ENCODE measurements at regions not wholly inside any gene's neighbourhood (a gene's known extent, or its start where the extent isn't known, plus 50 kb on each side); places are given as distances from the start of the nearest gene placed in this dataset.

- TF ChIP-seq CTCF (IDR thresholded peaks at IDR 0.05), result no peak
- peaks cover 9% of the 10 kb centered on the region for H3K36me3 Mint-ChIP-seq (ENCODE audit: low read depth)
- no peaks in the 10 kb centered on the region for H3K4me1 Mint-ChIP-seq (ENCODE audit: low read depth)
- H3K27ac Mint-ChIP-seq (ENCODE audit: unreplicated experiment), result no peak overlapping the region
- no peak overlapping the region for H3K4me3 Mint-ChIP-seq (ENCODE audit: unreplicated experiment)
- no peaks in the 10 kb centered on the region for H3K27me3 Mint-ChIP-seq (ENCODE audit: low read depth)
- peaks cover 39% of the 10 kb centered on the region for H3K9me3 Mint-ChIP-seq (ENCODE audit: low read depth)
- no peak for DNase-seq (ENCODE audit: low spot score)
Measured at GRCh38 chr13:63010072-63010658, 1594.5 kb upstream of the PCDH20 start.

GRCh38 chr13:63005625-63006024 is 1590.0 kb upstream of the PCDH20 start:
- H3K4me1 Mint-ChIP-seq (ENCODE audit: low read depth), result no peaks in the 10 kb centered on the region
- peaks cover 10% of the 10 kb centered on the region for H3K36me3 Mint-ChIP-seq (ENCODE audit: low read depth)
- DNase-seq (ENCODE audit: low spot score), result no peak
- TF ChIP-seq CTCF (IDR thresholded peaks at IDR 0.05), result no peak
- H3K9me3 Mint-ChIP-seq (ENCODE audit: low read depth), result peaks cover 63% of the 10 kb centered on the region
- no peaks in the 10 kb centered on the region for H3K27me3 Mint-ChIP-seq (ENCODE audit: low read depth)
- H3K27ac Mint-ChIP-seq (ENCODE audit: unreplicated experiment), result no peak overlapping the region
- no peak overlapping the region for H3K4me3 Mint-ChIP-seq (ENCODE audit: unreplicated experiment)

- TF ChIP-seq CTCF (IDR thresholded peaks at IDR 0.05), result no peak
- Mint-ChIP-seq H3K27me3 (ENCODE audit: low read depth) (no peaks in the 10 kb centered on the region), H3K27ac (ENCODE audit: unreplicated experiment) (no peak overlapping the region), H3K9me3 (ENCODE audit: low read depth) (peaks cover 15% of the 10 kb centered on the region), H3K4me3 (ENCODE audit: unreplicated experiment) (no peak overlapping the region), H3K4me1 (ENCODE audit: low read depth) (no peaks in the 10 kb centered on the region), H3K36me3 (ENCODE audit: low read depth) (no peaks in the 10 kb centered on the region)
- DNase-seq (ENCODE audit: low spot score), result no peak
Measured at GRCh38 chr13:62997696-62998095, 1582.0 kb upstream of the PCDH20 start.

GRCh38 chr13:62997038-62997599 is 1581.5 kb upstream of the PCDH20 start:
- peaks cover 10% of the 10 kb centered on the region for H3K9me3 Mint-ChIP-seq (ENCODE audit: low read depth)
- no peak overlapping the region for H3K4me3 Mint-ChIP-seq (ENCODE audit: unreplicated experiment)
- DNase-seq (ENCODE audit: low spot score), result no peak
- H3K27ac Mint-ChIP-seq (ENCODE audit: unreplicated experiment), result no peak overlapping the region
- H3K36me3 Mint-ChIP-seq (ENCODE audit: low read depth), result no peaks in the 10 kb centered on the region
- TF ChIP-seq CTCF (IDR thresholded peaks at IDR 0.05), result no peak
- no peaks in the 10 kb centered on the region for H3K4me1 Mint-ChIP-seq (ENCODE audit: low read depth)
- H3K27me3 Mint-ChIP-seq (ENCODE audit: low read depth), result no peaks in the 10 kb centered on the region

- Mint-ChIP-seq H3K9me3 (ENCODE audit: low read depth) (peaks cover 10% of the 10 kb centered on the region), H3K36me3 (ENCODE audit: low read depth) (no peaks in the 10 kb centered on the region), H3K27me3 (ENCODE audit: low read depth) (no peaks in the 10 kb centered on the region), H3K4me1 (ENCODE audit: low read depth) (peaks cover 7% of the 10 kb centered on the region), H3K27ac (ENCODE audit: unreplicated experiment) (no peak overlapping the region), H3K4me3 (ENCODE audit: unreplicated experiment) (no peak overlapping the region)
- TF ChIP-seq CTCF (IDR thresholded peaks at IDR 0.05), result no peak
- no peak for DNase-seq (ENCODE audit: low spot score)
Measured at GRCh38 chr13:62973804-62974203, 1558.2 kb upstream of the PCDH20 start.
